GM23248 (cell line): ENCODE measurements at regions not wholly inside any gene's neighbourhood (a gene's known extent, or its start where the extent isn't known, plus 50 kb on each side); places are given as distances from the start of the nearest gene placed in this dataset.

ENCODE experiments used
- DNase-seq: peaks from one replicate; pipeline ENCODE4 v3.0.0-alpha.2; 2015
- H2AFZ ChIP-seq: fragments of 200-600 bp; sonication (generic); 2 replicates; pipeline ENCODE4 v1.6.1; 2016; ENCODE audit warnings: antibody characterized with exemption
- H3F3A ChIP-seq: fragments of 200-600 bp; sonication (generic); 2 replicates; pipeline ENCODE4 v1.6.1; 2016; ENCODE audit warnings: mild to moderate bottlenecking, antibody characterized with exemption, mixed run types; ENCODE audit not compliant: insufficient read depth
- H3K27ac ChIP-seq: fragments of 200-600 bp; sonication (generic); 2 replicates; pipeline ENCODE4 v1.5.1; 2016; ENCODE audit warnings: mild to moderate bottlenecking
- H3K27me3 ChIP-seq: fragments of 200-600 bp; sonication (generic); replicated peaks from 2 replicates; pipeline ENCODE4 v1.6.1; 2016; ENCODE audit warnings: mild to moderate bottlenecking; ENCODE audit not compliant: insufficient read depth
- H3K36me3 ChIP-seq: fragments of 200-600 bp; sonication (generic); 2 replicates; pipeline ENCODE4 v1.6.1; 2016; ENCODE audit warnings: low read depth, mild to moderate bottlenecking
- H3K4me1 ChIP-seq: fragments of 200-600 bp; sonication (generic); 2 replicates; pipeline ENCODE4 v1.6.1; 2016; ENCODE audit warnings: mild to moderate bottlenecking; ENCODE audit not compliant: insufficient read depth
- H3K4me2 ChIP-seq: fragments of 200-600 bp; sonication (generic); one replicate; pipeline ENCODE4 v1.6.1; 2016; ENCODE audit warnings: mild to moderate bottlenecking; ENCODE audit not compliant: unreplicated experiment
- H3K4me3 ChIP-seq: fragments of 200-600 bp; sonication (generic); 2 replicates; pipeline ENCODE4 v1.5.1; 2016; ENCODE audit warnings: mild to moderate bottlenecking
- H3K79me2 ChIP-seq: fragments of 200-600 bp; sonication (generic); 2 replicates; pipeline ENCODE4 v1.6.1; 2016; ENCODE audit warnings: mild to moderate bottlenecking; ENCODE audit not compliant: insufficient read depth
- H3K9ac ChIP-seq: fragments of 200-600 bp; sonication (generic); 2 replicates; pipeline ENCODE4 v1.6.1; 2016; ENCODE audit warnings: mild to moderate bottlenecking
- H3K9me2 ChIP-seq: fragments of 200-600 bp; sonication (generic); 2 replicates; pipeline ENCODE4 v1.6.1; 2016; ENCODE audit warnings: mixed run types, mild to moderate bottlenecking, moderate library complexity; ENCODE audit not compliant: insufficient read depth
- H3K9me3 ChIP-seq: fragments of 200-600 bp; sonication (generic); one replicate; pipeline ENCODE4 v1.6.1; 2017; ENCODE audit warnings: low read depth
- H4K20me1 ChIP-seq: fragments of 200-600 bp; sonication (generic); 2 replicates; pipeline ENCODE4 v1.6.0; 2016; ENCODE audit not compliant: insufficient read depth
- EZH2 ChIP-seq: fragments of 200-600 bp; sonication (generic); IDR thresholded peaks from 2 replicates; pipeline ENCODE4 v1.6.1; 2018; ENCODE audit warnings: antibody characterized with exemption, mild to moderate bottlenecking; ENCODE audit not compliant: insufficient read depth, poor library complexity, severe bottlenecking
- EZH2phosphoT487 ChIP-seq: fragments of 200-600 bp; sonication (generic); IDR thresholded peaks from 2 replicates; pipeline ENCODE4 v1.6.1; 2018; ENCODE audit warnings: antibody characterized with exemption, moderate library complexity, mild to moderate bottlenecking, low read depth; ENCODE audit not compliant: insufficient read depth
- WGBS, 2 experiments: methylation state at CpG; one replicate each; pipeline ENCODE4 v1.1.6; 2015 to 2017; ENCODE audit warnings: low lambda C conversion rate in 2 of 2, low coverage in 1 of 2; ENCODE audit errors: missing lambda C conversion rate in 2 of 2; 5-methylcytosine and 5-hydroxymethylcytosine counted together
- in situ Hi-C: fragments of 300-500 bp; cut with MboI; formaldehyde crosslinking; loops from 2 replicates; pipeline ENCODE4 v1.15.0; 2020

DNA sequence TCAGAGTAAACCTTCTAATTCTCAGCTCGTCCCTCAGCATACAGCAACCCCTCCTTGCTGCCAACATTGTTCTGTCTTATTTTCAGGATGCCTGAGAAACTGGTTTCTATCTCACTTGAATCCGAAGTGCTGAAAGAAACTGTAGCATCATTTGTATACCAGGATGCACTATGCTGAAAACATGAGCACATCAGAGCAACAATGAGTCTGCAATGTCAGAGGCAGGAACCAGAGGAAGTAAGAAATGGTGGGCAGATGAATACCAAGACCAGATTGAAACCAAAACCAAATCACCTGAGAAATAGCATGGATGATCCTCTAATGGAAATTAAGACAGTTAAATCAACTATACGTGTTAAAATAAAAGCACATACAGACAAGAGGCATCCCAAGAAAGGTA, 257.0 kb downstream of the KDM5D start:
- in situ Hi-C loops, result no loop called here
- Histone ChIP-seq H3K9ac (no peak overlapping the region), H2AFZ (no peak overlapping the region), H3K4me3 (no peak overlapping the region), H3K4me1 (no peaks in the 10 kb centered on the region), H4K20me1 (no peaks in the 10 kb centered on the region), H3K4me2 (no peak overlapping the region), H3K27ac (no peak overlapping the region), H3K9me3 (no peaks in the 10 kb centered on the region), H3K36me3 (no peaks in the 10 kb centered on the region), H3K79me2 (no peaks in the 10 kb centered on the region), H3K27me3 (no peaks in the 10 kb centered on the region), H3F3A (no peaks in the 10 kb centered on the region), H3K9me2 (no peaks in the 10 kb centered on the region)
- no peak for TF ChIP-seq EZH2
- no peak for TF ChIP-seq EZH2phosphoT487
- whole genome bisulfite sequencing, 2 experiments, result 16 to 30% methylated on average over 3 of the region's 3 CpGs
- no peak for DNase-seq

DNA sequence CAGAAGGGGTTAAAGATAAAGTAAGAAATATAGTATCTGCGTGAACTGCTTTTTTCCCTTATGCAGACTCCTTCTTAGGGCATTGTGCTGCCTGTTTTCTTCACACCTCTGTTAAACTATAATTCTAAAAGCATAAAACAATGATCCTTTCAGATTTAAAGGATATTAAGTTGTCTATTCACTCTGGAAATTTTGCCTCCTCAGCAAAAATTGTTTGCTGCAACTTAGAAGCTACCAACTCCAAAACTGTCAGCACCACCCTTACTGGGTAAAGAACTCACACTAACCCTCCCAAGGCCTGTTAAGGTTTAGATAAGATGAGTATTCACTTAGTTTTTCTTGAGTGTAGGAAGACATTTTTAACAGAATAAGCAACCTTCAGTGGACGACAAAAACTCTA, 259.5 kb downstream of the KDM5D start:
- 18 to 25% methylated on average over 2 of the region's 2 CpGs for WGBS, 2 experiments
- no peaks in the 10 kb centered on the region for H3K27me3 ChIP-seq
- no peaks in the 10 kb centered on the region for H3K4me1 ChIP-seq
- no peaks in the 10 kb centered on the region for H3F3A ChIP-seq
- H3K4me3 ChIP-seq, result no peak overlapping the region
- in situ Hi-C loops, result no loop called here
- no peak overlapping the region for H3K27ac ChIP-seq
- H3K79me2 ChIP-seq, result no peaks in the 10 kb centered on the region
- no peaks in the 10 kb centered on the region for H4K20me1 ChIP-seq
- no peak overlapping the region for H3K4me2 ChIP-seq
- no peaks in the 10 kb centered on the region for H3K9me2 ChIP-seq
- H3K9ac ChIP-seq, result no peak overlapping the region
- no peaks in the 10 kb centered on the region for H3K36me3 ChIP-seq
- no peak overlapping the region for H2AFZ ChIP-seq
- TF ChIP-seq EZH2phosphoT487, result no peak
- TF ChIP-seq EZH2, result no peak
- no peak for DNase-seq
- H3K9me3 ChIP-seq, result no peaks in the 10 kb centered on the region

DNA sequence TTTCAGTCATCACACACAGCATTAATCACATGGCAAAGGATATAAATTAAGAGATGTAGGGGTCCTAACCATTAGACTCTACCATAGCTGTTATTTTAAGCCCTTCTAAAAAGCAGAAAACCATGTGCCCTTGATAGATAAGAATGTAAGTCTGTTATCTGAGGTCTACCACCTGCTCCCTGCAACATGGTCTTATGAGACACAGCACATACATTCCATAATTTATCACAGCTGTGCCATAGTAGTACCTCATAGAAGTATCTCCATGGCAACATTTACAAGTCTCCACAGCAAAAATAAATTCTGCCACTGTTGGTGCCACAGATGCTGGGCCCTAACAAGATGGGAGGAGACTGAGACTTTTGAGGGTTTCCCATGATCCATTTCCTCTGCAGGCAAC, 265.4 kb downstream of the KDM5D start:
- Histone ChIP-seq H2AFZ (no peak overlapping the region), H3K4me3 (no peak overlapping the region), H3K4me1 (no peaks in the 10 kb centered on the region), H3F3A (no peaks in the 10 kb centered on the region), H3K27me3 (no peaks in the 10 kb centered on the region), H3K9me2 (no peaks in the 10 kb centered on the region), H4K20me1 (no peaks in the 10 kb centered on the region), H3K27ac (no peak overlapping the region), H3K36me3 (no peaks in the 10 kb centered on the region), H3K4me2 (no peak overlapping the region), H3K79me2 (no peaks in the 10 kb centered on the region), H3K9me3 (no peaks in the 10 kb centered on the region), H3K9ac (no peak overlapping the region)
- no peak for DNase-seq
- TF ChIP-seq EZH2 (no peak), EZH2phosphoT487 (no peak)
- in situ Hi-C loops, result no loop called here

DNA sequence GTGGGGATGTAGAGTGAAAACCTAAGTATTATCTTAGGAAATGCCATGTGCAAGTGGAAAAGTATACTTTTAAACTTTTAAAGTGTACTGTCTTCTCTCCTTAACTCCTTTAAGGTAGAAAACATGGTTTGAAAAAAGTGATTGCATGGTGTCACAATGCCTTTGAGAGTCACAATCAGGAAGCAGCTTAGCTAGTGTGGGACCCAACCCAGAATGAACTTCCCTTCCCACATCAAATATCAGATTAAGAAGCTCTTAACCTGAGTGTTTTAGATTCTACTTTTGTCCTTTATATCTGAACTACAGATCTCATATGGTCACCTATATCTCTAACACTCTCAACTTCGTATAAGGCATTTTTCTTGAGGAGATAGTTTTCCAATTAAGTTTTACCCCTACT, 266.6 kb downstream of the KDM5D start:
- DNase-seq, result no peak
- H3K9ac ChIP-seq, result no peak overlapping the region
- no peak overlapping the region for H3K4me3 ChIP-seq
- in situ Hi-C loops, result no loop called here
- TF ChIP-seq EZH2 (no peak), EZH2phosphoT487 (no peak)
- WGBS, 2 experiments, result 0 to 21% methylated on average over 1 of the region's 1 CpG
- H3K27me3 ChIP-seq, result no peaks in the 10 kb centered on the region
- H3K4me2 ChIP-seq, result no peak overlapping the region
- no peaks in the 10 kb centered on the region for H3K9me2 ChIP-seq
- no peak overlapping the region for H2AFZ ChIP-seq
- H3K4me1 ChIP-seq, result no peaks in the 10 kb centered on the region
- no peaks in the 10 kb centered on the region for H3K79me2 ChIP-seq
- no peaks in the 10 kb centered on the region for H3K9me3 ChIP-seq
- H4K20me1 ChIP-seq, result no peaks in the 10 kb centered on the region
- H3K36me3 ChIP-seq, result no peaks in the 10 kb centered on the region
- H3F3A ChIP-seq, result no peaks in the 10 kb centered on the region
- H3K27ac ChIP-seq, result no peak overlapping the region

DNA sequence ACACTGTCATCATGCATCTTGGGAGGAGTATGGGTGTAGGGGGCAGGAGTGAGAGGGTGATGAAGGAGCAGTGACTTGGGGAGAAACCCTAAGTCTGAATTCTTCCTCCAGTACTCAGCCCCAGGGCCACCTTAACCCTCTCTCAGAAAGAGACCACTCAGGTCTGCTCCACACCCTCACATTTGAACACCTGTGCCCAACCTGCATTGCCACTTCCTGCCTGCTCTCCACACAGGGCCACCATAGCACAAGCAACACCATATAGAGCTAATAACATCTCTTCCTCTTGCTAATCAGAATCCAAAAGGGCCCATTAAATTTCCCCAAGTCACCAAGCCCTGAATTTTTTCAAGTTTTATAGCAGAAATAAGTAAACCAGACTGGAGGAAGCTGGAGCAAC, 278.7 kb downstream of the KDM5D start:
- TF ChIP-seq EZH2, result no peak
- TF ChIP-seq EZH2phosphoT487, result no peak
- in situ Hi-C loops, result no loop called here

More for the DNA sequence above, 278.7 kb downstream of the KDM5D start:
- H2AFZ ChIP-seq, result no peak overlapping the region
- H3K27me3 ChIP-seq, result no peaks in the 10 kb centered on the region
- no peaks in the 10 kb centered on the region for H3K9me3 ChIP-seq
- no peaks in the 10 kb centered on the region for H3K4me1 ChIP-seq
- no peak overlapping the region for H3K9ac ChIP-seq
- H3K4me2 ChIP-seq, result no peak overlapping the region
- no peak overlapping the region for H3K27ac ChIP-seq
- no peak overlapping the region for H3K4me3 ChIP-seq
- H3K9me2 ChIP-seq, result no peaks in the 10 kb centered on the region
- H4K20me1 ChIP-seq, result no peaks in the 10 kb centered on the region
- no peaks in the 10 kb centered on the region for H3K36me3 ChIP-seq
- H3F3A ChIP-seq, result no peaks in the 10 kb centered on the region
- H3K79me2 ChIP-seq, result no peaks in the 10 kb centered on the region
- no peak for DNase-seq
